GM12873 (cell line): ENCODE measurements at regions not wholly inside any gene's neighbourhood (a gene's known extent, or its start where the extent isn't known, plus 50 kb on each side); places are given as distances from the start of the nearest gene placed in this dataset.

Experiments
- CTCF ChIP-seq: IDR thresholded peaks from 2 replicates; pipeline ENCODE4 v1.5.1; 2012; ENCODE audit warnings: low read depth, mild to moderate bottlenecking, moderate library complexity, low read length, control low read depth; ENCODE audit not compliant: insufficient read depth; ENCODE audit errors: missing control alignments

GRCh38 chr19:30686176-30686820, 314.1 kb downstream of the ZNF536 start:
- no peak for TF ChIP-seq CTCF

GRCh38 chr19:30685426-30686000, 313.3 kb downstream of the ZNF536 start:
- TF ChIP-seq CTCF, result no peak

GRCh38 chr19:30684613-30685012, 312.4 kb downstream of the ZNF536 start:
- TF ChIP-seq CTCF, result no peak

GRCh38 chr19:30682999-30683536, 310.9 kb downstream of the ZNF536 start:
- peak; percentile 83 for TF ChIP-seq CTCF

- TF ChIP-seq CTCF, result no peak
Observed at GRCh38 chr19:30682146-30682998, 310.2 kb downstream of the ZNF536 start.

- no peak for TF ChIP-seq CTCF
Observed at GRCh38 chr19:30681162-30682100, 309.2 kb downstream of the ZNF536 start.
